SW 1271 (cell line): ENCODE measurements at regions not wholly inside any gene's neighbourhood (a gene's known extent, or its start where the extent isn't known, plus 50 kb on each side); places are given as distances from the start of the nearest gene placed in this dataset.

Experiments used
- DNase-seq, 2 experiments: peaks; one replicate each; lab custom pipeline; 2025; lab: John Stamatoyannopoulos, UW

GRCh38 chr1:177789956-177790355 lies 179.9 kb downstream of the SEC16B start:
- DNase-seq: no peak

DNA sequence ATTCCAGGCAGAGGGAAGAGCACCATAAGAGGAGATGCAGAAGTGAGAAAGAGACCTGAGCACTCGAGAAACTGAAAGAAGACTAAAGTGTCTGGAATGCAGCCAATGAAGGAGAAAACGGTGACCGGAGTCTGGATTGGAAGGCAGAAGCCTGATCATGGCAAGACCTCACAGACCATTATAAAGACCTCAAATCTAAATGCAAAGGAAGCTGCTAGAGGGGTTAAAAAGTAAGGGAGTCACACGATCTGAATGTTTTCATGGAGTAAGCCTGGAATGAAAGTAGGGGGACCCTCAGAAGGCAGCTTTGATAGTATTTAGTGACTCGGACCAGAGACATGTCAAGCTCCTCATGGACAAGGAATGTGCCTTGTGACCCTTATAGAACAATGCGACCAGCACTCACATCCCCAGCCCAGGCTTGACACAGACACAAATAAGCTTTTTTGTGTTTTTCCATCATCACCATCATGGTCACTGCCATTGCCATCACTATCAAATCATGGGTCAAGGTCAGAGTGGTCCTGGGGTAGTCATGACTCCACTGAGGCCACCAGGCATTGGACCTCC lies 183.6 kb downstream of the SEC16B start:
- DNase-seq: no peak

GRCh38 chr1:177784936-177785335 lies 184.9 kb downstream of the SEC16B start:
- no peak for DNase-seq

- no peak for DNase-seq
Observed at GRCh38 chr1:177784409-177784808, 185.4 kb downstream of the SEC16B start.

DNA sequence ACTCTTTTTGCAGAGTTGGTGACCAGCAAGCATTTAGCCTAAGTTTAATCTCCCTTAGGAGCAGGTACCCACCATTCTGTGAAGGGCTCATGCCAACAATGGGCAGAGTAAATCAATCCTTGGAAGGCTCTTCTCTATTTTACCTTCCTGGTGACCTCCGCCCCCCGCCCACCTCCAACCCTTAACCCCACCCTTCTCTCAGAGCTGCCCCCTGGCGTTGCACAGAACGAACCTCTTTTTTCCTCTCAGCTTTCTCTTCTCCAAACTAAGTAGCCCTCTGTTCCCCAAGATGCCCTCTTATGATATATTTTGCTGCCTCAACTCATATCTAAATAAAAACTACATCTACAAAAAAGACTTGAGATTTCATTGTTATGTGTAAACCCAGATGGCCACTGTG lies 186.8 kb downstream of the SEC16B start:
- DNase-seq: no peak

- peak in 1 of 2 experiments; percentile 29 for DNase-seq
Observed at GRCh38 chr1:177780096-177780700, 189.7 kb downstream of the SEC16B start.

GRCh38 chr1:177779166-177779965 lies 190.5 kb downstream of the SEC16B start:
- no peak for DNase-seq

GRCh38 chr1:177775924-177776323 lies 193.9 kb downstream of the SEC16B start:
- no peak for DNase-seq

DNA sequence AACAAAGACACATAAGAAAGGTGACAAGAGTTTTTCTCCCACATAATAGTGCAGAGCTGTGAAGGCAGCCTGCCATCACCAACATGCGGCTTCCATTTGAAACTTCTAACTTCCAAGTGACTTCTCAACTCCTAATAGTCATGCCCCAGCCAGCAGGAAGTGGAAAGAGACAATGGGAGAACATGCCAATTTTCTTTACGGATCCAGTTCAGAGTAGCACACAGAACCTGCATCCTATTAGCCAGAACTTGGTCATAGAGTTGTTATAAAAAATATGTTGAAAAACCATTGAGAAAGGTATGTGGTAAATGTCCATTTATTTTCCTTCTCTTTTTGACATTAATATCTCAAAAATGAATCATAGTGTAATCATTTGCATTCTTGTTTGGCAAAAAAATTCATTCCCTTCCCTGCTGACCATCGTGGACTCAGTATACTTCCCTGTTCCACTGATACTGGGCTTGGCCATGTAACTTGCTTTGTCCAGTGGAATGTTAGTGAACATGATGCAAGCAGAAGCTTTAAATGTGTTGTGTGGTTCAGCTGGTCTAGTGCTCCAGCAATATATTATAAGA lies 197.4 kb downstream of the SEC16B start:
- no peak for DNase-seq

DNA sequence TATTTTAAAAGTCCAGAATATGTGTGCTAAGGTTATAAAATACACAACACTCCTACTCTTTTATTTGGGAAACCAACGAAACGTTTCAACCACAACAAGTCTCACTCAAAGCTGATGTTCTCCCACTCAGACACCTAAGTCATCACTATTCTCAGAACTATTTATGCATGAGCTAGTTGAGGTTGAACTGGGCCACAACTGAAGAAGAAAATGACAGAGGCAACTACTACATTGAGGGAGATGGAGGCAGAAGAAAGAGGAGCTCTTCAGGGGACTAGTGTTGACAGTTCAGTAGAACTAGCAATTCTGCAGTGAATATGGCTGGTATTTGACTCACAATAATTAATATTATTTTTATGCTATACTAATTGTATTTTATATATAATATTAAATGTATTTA lies 198.2 kb downstream of the SEC16B start:
- no peak for DNase-seq

DNA sequence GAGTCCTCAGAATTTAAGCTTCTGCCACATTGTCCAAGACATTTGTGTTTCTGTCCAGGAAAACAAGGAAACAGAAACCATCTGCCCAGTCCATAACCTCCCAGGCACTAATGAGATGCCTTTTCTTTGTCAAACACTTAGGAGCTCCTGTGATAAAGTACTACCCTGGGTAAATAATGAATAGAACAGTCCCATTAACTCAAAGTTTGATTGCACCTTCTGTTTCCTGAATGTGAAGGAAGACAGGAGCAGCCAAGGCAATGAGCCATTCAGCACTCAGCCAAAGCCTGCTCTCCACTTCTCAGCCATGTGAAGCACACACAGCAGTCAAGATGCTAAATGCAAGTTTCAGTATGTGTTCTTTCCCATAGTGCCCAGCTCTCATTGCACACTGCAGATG lies 199.8 kb downstream of the SEC16B start:
- DNase-seq: no peak

- DNase-seq: no peak
Observed at GRCh38 chr1:177755851-177756560, 213.9 kb downstream of the SEC16B start.

GRCh38 chr1:177754603-177755002 lies 215.3 kb downstream of the SEC16B start:
- DNase-seq: no peak

- DNase-seq: no peak
Observed at GRCh38 chr1:177753655-177754054, 216.2 kb downstream of the SEC16B start.

GRCh38 chr1:177748080-177748801 lies 221.6 kb downstream of the SEC16B start:
- no peak for DNase-seq

- no peak for DNase-seq
Observed at GRCh38 chr1:177746155-177746554, 223.7 kb downstream of the SEC16B start.

GRCh38 chr1:177744906-177745305 lies 225.0 kb downstream of the SEC16B start:
- DNase-seq: no peak

GRCh38 chr1:177741476-177741875 lies 228.4 kb downstream of the SEC16B start:
- no peak for DNase-seq

GRCh38 chr1:177739780-177740179 lies 230.1 kb downstream of the SEC16B start:
- DNase-seq: no peak

DNA sequence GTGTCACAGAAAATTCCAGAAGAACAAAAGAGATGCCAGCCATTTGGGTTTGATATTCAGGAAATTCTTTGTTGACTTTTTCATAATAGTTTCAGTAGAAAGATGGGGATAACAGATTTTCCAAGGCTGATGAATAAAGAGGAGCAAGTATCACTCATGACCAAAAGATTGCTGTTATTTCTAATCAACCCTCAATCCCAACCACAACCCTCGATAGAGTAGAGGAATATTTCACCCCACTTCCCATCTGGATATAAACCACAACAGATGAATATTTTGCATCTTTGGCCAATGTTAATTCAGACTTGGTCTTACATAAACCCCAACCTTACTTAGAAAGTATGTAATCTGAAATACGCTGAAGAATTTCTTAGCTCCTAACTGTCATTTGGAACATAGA lies 232.4 kb downstream of the SEC16B start:
- no peak for DNase-seq

- DNase-seq: no peak
Observed at GRCh38 chr1:177732178-177732577, 237.7 kb downstream of the SEC16B start.

- DNase-seq: no peak
Observed at GRCh38 chr1:177729646-177730045, 240.2 kb downstream of the SEC16B start.
